Calu3 (cell line): ENCODE measurements at regions not wholly inside any gene's neighbourhood (a gene's known extent, or its start where the extent isn't known, plus 50 kb on each side); places are given as distances from the start of the nearest gene placed in this dataset.

Experiments
- BruUV-seq: library from RNA; stranded (reverse); fragments of 400-500 nt; replicated peaks from 2 replicates; lab custom pipeline; 2021; lab: Mats Ljungman, UMichigan
- CTCF ChIA-PET: fragments of 300-600 bp; sonication (Branson Sonifier 250); formaldehyde crosslinking; loops from one replicate; lab custom pipeline; 2022; ENCODE audit warnings: antibody characterized with exemption; lab: Charles Lee
- DNase-seq: peaks from one replicate; pipeline ENCODE4 v3.0.0; 2022
- H3K27ac Mint-ChIP-seq: one replicate; pipeline ENCODE4 v1.8.0; 2022; ENCODE audit warnings: mixed read lengths; ENCODE audit not compliant: unreplicated experiment
- H3K27me3 Mint-ChIP-seq: one replicate; pipeline ENCODE4 v1.8.0; 2022; ENCODE audit warnings: mixed read lengths; ENCODE audit not compliant: unreplicated experiment
- H3K36me3 Mint-ChIP-seq: one replicate; pipeline ENCODE4 v1.8.0; 2022; ENCODE audit warnings: mild to moderate bottlenecking, moderate library complexity, mixed read lengths; ENCODE audit not compliant: insufficient read depth, unreplicated experiment
- H3K4me1 Mint-ChIP-seq: one replicate; pipeline ENCODE4 v1.8.0; 2022; ENCODE audit warnings: mild to moderate bottlenecking, low read depth, mixed read lengths; ENCODE audit not compliant: unreplicated experiment
- H3K4me3 Mint-ChIP-seq: one replicate; pipeline ENCODE4 v1.8.0; 2022; ENCODE audit warnings: mild to moderate bottlenecking, low read depth, moderate library complexity, mixed read lengths; ENCODE audit not compliant: unreplicated experiment
- H3K9me3 Mint-ChIP-seq: one replicate; pipeline ENCODE4 v1.8.0; 2022; ENCODE audit warnings: low read depth, mixed read lengths; ENCODE audit not compliant: unreplicated experiment
- CTCF ChIP-seq: fragments of 200-600 bp; IDR thresholded peaks from one replicate; pipeline ENCODE4 v1.8.0; 2022; ENCODE audit warnings: antibody characterized with exemption; ENCODE audit not compliant: unreplicated experiment
- intact Hi-C: fragments of 100-400 bp; cut with micrococcal nuclease; formaldehyde crosslinking; loops from one replicate; pipeline ENCODE4 v1.10.0; 2022; ENCODE audit not compliant: unreplicated experiment

- intact Hi-C loops = no loop called here
- CTCF ChIA-PET = interaction anchor here (0.8 kb wide), 1 partner anchor 383 kb away, joined by 3 read pairs; no protein-coding TSS in a partner anchor
- BruUV-seq = no TSS peak
- H3K27ac Mint-ChIP-seq = no peak overlapping the region
- peaks cover 27% of the 10 kb centered on the region for H3K4me1 Mint-ChIP-seq
- no peak overlapping the region for H3K4me3 Mint-ChIP-seq
- no peak for TF ChIP-seq CTCF
- no peaks in the 10 kb centered on the region for H3K27me3 Mint-ChIP-seq
- H3K36me3 Mint-ChIP-seq = no peaks in the 10 kb centered on the region
- DNase-seq = no peak
- H3K9me3 Mint-ChIP-seq = no peaks in the 10 kb centered on the region
These were observed 100.3 kb downstream of the PCSK1 start for GRCh38 chr5:96332535-96333366.

GRCh38 chr5:96331681-96332361 is 101.2 kb downstream of the PCSK1 start:
- no peak for DNase-seq

GRCh38 chr5:96331210-96331609 is 101.8 kb downstream of the PCSK1 start:
- H3K4me3 Mint-ChIP-seq = no peak overlapping the region
- BruUV-seq = no TSS peak
- intact Hi-C loops = no loop called here
- no peak for DNase-seq
- CTCF ChIA-PET = no interaction called here
- peaks cover 27% of the 10 kb centered on the region for H3K4me1 Mint-ChIP-seq
- H3K9me3 Mint-ChIP-seq = peaks cover under 1% of the 10 kb centered on the region
- H3K36me3 Mint-ChIP-seq = no peaks in the 10 kb centered on the region
- no peaks in the 10 kb centered on the region for H3K27me3 Mint-ChIP-seq
- TF ChIP-seq CTCF = no peak
- no peak overlapping the region for H3K27ac Mint-ChIP-seq

More at GRCh38 chr5:96331681-96332361, 101.2 kb downstream of the PCSK1 start:
- Mint-ChIP-seq H3K9me3 (no peaks in the 10 kb centered on the region), H3K36me3 (no peaks in the 10 kb centered on the region), H3K4me1 (peaks cover 27% of the 10 kb centered on the region), H3K27me3 (no peaks in the 10 kb centered on the region), H3K27ac (no peak overlapping the region), H3K4me3 (no peak overlapping the region)
- CTCF ChIA-PET = interaction anchor here (0.8 kb wide), 1 partner anchor 382 kb away, joined by 3 read pairs; no protein-coding TSS in a partner anchor
- no peak for TF ChIP-seq CTCF
- intact Hi-C loops = no loop called here
- BruUV-seq = no TSS peak

GRCh38 chr5:96330530-96331140 is 102.4 kb downstream of the PCSK1 start:
- TF ChIP-seq CTCF = no peak
- intact Hi-C loops = no loop called here
- Mint-ChIP-seq H3K36me3 (no peaks in the 10 kb centered on the region), H3K27me3 (no peaks in the 10 kb centered on the region), H3K4me3 (no peak overlapping the region), H3K4me1 (peaks cover 27% of the 10 kb centered on the region), H3K9me3 (peaks cover 4% of the 10 kb centered on the region), H3K27ac (no peak overlapping the region)
- no peak for DNase-seq
- CTCF ChIA-PET = no interaction called here
- no TSS peak for BruUV-seq
